BE2C (cell line): ENCODE measurements at regions not wholly inside any gene's neighbourhood (a gene's known extent, or its start where the extent isn't known, plus 50 kb on each side); places are given as distances from the start of the nearest gene placed in this dataset.

Source experiments
- DNase-seq: peaks from one replicate; pipeline ENCODE4 v3.0.0-alpha.2; 2020
- H3K27me3 ChIP-seq: fragments of 250-450 bp; sonication (Bioruptor Pico); 2 replicates; pipeline ENCODE4 v1.5.1; 2020; ENCODE audit warnings: mild to moderate bottlenecking
- H3K36me3 ChIP-seq: fragments of 250-450 bp; sonication (Bioruptor Pico); 2 replicates; pipeline ENCODE4 v1.5.1; 2020; ENCODE audit warnings: mild to moderate bottlenecking
- H3K4me1 ChIP-seq: fragments of 250-450 bp; sonication (Bioruptor Pico); 2 replicates; pipeline ENCODE4 v1.5.1; 2020
- H3K4me3 ChIP-seq: 2 replicates; pipeline ENCODE4 v1.5.1; 2011; ENCODE audit warnings: low read depth, low read length
- H3K9me3 ChIP-seq: fragments of 250-450 bp; sonication (Bioruptor Pico); 2 replicates; pipeline ENCODE4 v1.5.1; 2020
- TF ChIP-seq, protein P1 (sequence below): IDR thresholded peaks from 2 replicates; pipeline ENCODE4 v1.5.1; 2012; ENCODE audit warnings: mild to moderate bottlenecking, low read depth, low read length

DNA sequence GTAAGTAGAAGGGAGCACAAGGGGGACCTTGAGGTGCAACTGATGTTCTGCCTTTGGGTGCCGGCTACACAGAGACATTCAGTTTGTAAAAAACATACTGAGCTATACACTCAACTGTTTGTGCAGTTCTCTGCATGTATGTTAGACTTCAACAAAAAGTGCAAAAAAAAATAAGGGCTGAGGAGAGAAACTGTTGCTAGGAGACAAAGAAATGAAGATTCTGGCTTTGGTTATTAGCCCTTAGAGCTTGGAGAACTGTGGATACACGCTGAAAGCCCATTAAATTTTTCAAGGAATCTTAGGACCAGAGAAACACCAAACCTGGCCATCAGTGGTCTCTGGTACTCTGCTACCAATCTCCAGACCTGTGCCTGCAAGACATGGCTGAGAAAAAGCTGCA, 207.6 kb upstream of the NSMCE3 start:
- Histone ChIP-seq H3K36me3 (no peaks in the 10 kb centered on the region), H3K4me1 (no peaks in the 10 kb centered on the region; the same call in 1 of the 2 replicates), H3K4me3 (no peak overlapping the region), H3K27me3 (no peaks in the 10 kb centered on the region; the same call in 1 of the 2 replicates), H3K9me3 (no peaks in the 10 kb centered on the region)
- DNase-seq = no peak
- TF ChIP-seq, protein P1, sequence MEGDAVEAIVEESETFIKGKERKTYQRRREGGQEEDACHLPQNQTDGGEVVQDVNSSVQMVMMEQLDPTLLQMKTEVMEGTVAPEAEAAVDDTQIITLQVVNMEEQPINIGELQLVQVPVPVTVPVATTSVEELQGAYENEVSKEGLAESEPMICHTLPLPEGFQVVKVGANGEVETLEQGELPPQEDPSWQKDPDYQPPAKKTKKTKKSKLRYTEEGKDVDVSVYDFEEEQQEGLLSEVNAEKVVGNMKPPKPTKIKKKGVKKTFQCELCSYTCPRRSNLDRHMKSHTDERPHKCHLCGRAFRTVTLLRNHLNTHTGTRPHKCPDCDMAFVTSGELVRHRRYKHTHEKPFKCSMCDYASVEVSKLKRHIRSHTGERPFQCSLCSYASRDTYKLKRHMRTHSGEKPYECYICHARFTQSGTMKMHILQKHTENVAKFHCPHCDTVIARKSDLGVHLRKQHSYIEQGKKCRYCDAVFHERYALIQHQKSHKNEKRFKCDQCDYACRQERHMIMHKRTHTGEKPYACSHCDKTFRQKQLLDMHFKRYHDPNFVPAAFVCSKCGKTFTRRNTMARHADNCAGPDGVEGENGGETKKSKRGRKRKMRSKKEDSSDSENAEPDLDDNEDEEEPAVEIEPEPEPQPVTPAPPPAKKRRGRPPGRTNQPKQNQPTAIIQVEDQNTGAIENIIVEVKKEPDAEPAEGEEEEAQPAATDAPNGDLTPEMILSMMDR = no peak

- H3K36me3 ChIP-seq = no peaks in the 10 kb centered on the region
- no peaks in the 10 kb centered on the region for H3K4me1 ChIP-seq
- no peak for DNase-seq
- H3K4me3 ChIP-seq = no peak overlapping the region
- H3K27me3 ChIP-seq = no peaks in the 10 kb centered on the region; the same call in 1 of the 2 replicates
- TF ChIP-seq, protein P1 = no peak
- H3K9me3 ChIP-seq = no peaks in the 10 kb centered on the region
These were observed 207.0 kb upstream of the NSMCE3 start for GRCh38 chr15:29476503-29477080.

- no peaks in the 10 kb centered on the region for H3K4me1 ChIP-seq
- H3K27me3 ChIP-seq = no peaks in the 10 kb centered on the region; the same call in 1 of the 2 replicates
- TF ChIP-seq, protein P1 = no peak
These were observed 205.5 kb upstream of the NSMCE3 start for GRCh38 chr15:29475096-29475495.

GRCh38 chr15:29473621-29474105, 204.0 kb upstream of the NSMCE3 start:
- no peaks in the 10 kb centered on the region for H3K9me3 ChIP-seq
- TF ChIP-seq, protein P1 = no peak
- H3K36me3 ChIP-seq = no peaks in the 10 kb centered on the region
- H3K27me3 ChIP-seq = no peaks in the 10 kb centered on the region
- no peaks in the 10 kb centered on the region for H3K4me1 ChIP-seq
- no peak overlapping the region for H3K4me3 ChIP-seq
- DNase-seq = no peak

More at GRCh38 chr15:29475096-29475495, 205.5 kb upstream of the NSMCE3 start:
- Histone ChIP-seq H3K36me3 (no peaks in the 10 kb centered on the region), H3K4me3 (no peak overlapping the region), H3K9me3 (no peaks in the 10 kb centered on the region)
- no peak for DNase-seq

DNA sequence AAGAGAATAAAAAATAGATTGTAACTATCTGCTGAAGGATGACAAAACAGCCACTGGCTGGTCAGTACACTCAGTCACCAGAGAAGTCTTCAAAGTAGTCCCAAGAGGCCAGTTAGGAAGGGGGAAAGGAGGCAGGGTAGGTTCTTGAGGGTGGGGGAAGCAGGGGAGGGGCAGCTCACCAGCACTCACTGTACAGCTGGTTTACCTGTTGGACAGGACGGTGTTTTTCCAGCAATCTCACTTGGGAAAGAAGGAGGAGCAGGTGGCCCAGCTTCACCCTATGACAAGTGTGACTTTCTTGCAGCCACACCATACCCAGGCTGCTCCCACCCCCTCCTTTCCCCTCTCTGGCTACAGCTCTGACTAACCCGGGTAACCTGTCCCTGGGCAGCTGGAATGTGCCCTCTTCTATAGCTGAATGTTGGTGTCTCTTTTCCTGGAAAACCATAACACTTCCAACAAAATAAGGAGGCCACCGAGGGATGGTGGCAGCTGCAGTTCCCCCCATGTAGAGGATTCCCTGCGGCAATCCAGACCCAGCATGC, 203.4 kb upstream of the NSMCE3 start:
- no peaks in the 10 kb centered on the region for H3K36me3 ChIP-seq
- DNase-seq = no peak
- no peaks in the 10 kb centered on the region for H3K27me3 ChIP-seq
- no peaks in the 10 kb centered on the region for H3K9me3 ChIP-seq
- TF ChIP-seq, protein P1 = no peak
- H3K4me1 ChIP-seq = no peaks in the 10 kb centered on the region
- H3K4me3 ChIP-seq = no peak overlapping the region

- no peaks in the 10 kb centered on the region for H3K36me3 ChIP-seq
- DNase-seq = no peak
- no peaks in the 10 kb centered on the region for H3K4me1 ChIP-seq
- no peak overlapping the region for H3K4me3 ChIP-seq
- H3K27me3 ChIP-seq = no peaks in the 10 kb centered on the region
- TF ChIP-seq, protein P1 = no peak
- H3K9me3 ChIP-seq = no peaks in the 10 kb centered on the region
These were observed 202.1 kb upstream of the NSMCE3 start for GRCh38 chr15:29471757-29472156.
